SK-N-MC (cell line): ENCODE measurements at regions not wholly inside any gene's neighbourhood (a gene's known extent, or its start where the extent isn't known, plus 50 kb on each side); places are given as distances from the start of the nearest gene placed in this dataset.

ENCODE experiments used
- EZH2 ChIP-seq: fragments of 200-600 bp; sonication (generic); IDR thresholded peaks from one replicate; pipeline ENCODE4 v1.6.1; 2017; ENCODE audit warnings: antibody characterized with exemption
- FOXP2 ChIP-seq: optimal IDR thresholded peaks from 2 replicates; pipeline ENCODE3; 2011; ENCODE audit warnings: mild to moderate bottlenecking, moderate library complexity; ENCODE audit not compliant: insufficient read depth; ENCODE audit errors: extremely low read length, control extremely low read depth
- POLR2AphosphoS5 ChIP-seq: IDR thresholded peaks from 2 replicates; pipeline ENCODE4 v1.6.1; 2012; ENCODE audit warnings: mild to moderate bottlenecking, low read depth, low read length, borderline replicate concordance

DNA sequence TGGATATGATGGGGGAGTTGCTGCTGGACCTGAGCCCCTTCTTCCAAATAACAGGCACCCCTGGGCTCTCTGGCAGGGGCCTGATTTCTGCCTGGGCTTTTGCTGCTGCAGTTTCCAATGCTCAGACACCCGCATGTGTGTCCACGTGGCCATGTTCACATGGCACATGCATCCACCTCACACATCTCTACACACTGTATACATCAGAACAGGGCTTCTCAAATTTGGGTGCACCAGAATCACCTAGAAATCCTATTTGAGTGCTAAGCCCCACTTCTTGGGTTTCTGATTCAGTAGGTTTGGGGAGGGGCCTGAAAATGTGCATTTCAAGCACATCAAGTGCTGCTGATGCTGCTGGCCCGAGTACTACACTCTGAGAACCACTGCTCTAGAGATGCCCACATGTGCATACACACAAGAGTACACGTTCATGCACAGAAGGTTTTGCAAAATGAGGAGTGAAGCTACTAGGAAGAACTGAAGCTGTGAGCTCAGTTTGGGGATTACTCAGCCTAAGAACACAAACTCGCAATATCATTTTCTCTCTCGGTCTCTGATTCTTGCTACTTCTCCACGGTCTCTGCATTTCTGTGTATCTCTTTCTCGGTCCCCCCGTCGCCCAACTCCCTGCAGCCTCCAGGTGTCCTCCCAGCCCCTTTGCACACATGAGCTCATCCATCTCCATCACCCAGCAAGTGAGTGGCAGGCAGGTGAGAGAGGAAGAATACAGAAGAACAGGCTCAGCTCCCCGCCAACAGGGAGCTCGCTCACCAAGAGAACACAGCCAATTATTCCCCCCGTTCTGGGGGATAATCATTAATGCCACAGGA lies 97.0 kb downstream of the PCDH1 start:
- TF ChIP-seq EZH2 (no peak), POLR2AphosphoS5 (no peak), FOXP2 (no peak)
